WERI-Rb-1 (cell line): ENCODE measurements at regions not wholly inside any gene's neighbourhood (a gene's known extent, or its start where the extent isn't known, plus 50 kb on each side); places are given as distances from the start of the nearest gene placed in this dataset.

Experiments used
- DNase-seq: peaks from one replicate; pipeline ENCODE4 v3.0.0-alpha.2; 2020
- H3K27ac ChIP-seq: fragments of 250-450 bp; sonication (Bioruptor Pico); 2 replicates; pipeline ENCODE4 v1.5.1; 2020; ENCODE audit warnings: mild to moderate bottlenecking, moderate library complexity
- H3K27me3 ChIP-seq: fragments of 250-450 bp; sonication (Bioruptor Pico); 2 replicates; pipeline ENCODE4 v1.5.1; 2021; ENCODE audit warnings: mild to moderate bottlenecking, low read depth, moderate library complexity; ENCODE audit not compliant: insufficient read depth, severe bottlenecking
- H3K36me3 ChIP-seq: fragments of 250-450 bp; sonication (Bioruptor Pico); 2 replicates; pipeline ENCODE4 v1.5.1; 2020; ENCODE audit warnings: mild to moderate bottlenecking, moderate library complexity
- H3K4me3 ChIP-seq: 2 replicates; pipeline ENCODE4 v1.5.1; 2011; ENCODE audit warnings: low read depth, mild to moderate bottlenecking, control low read depth, low read length
- H3K9me3 ChIP-seq: fragments of 250-450 bp; sonication (Bioruptor Pico); 2 replicates; pipeline ENCODE4 v1.5.1; 2021; ENCODE audit warnings: mild to moderate bottlenecking, moderate library complexity; ENCODE audit not compliant: severe bottlenecking
- TF ChIP-seq, protein P1 (sequence below): IDR thresholded peaks from 2 replicates; pipeline ENCODE4 v1.5.1; 2011; ENCODE audit warnings: low read depth, mild to moderate bottlenecking, control low read depth, inconsistent platforms, low read length

DNA sequence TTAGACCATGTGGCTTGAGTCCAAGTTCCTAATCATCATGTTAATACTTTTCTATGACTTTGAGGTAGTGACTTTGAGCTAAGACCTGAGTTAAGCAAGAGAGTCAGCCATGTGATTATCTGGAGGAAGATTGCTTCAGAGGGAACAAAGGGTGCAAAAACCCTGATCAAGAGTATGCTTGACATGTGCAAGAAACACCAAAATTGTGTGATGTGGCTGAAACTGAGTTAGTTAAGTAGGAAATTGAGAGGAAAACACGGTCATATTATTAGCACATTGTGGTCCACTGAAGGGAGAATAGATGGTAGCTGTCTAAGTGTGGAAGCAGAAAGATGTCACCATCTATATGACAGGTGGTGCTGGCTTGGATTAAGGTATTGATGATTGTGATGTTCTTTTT is 130.4 kb upstream of the MON1B start:
- H3K27me3 ChIP-seq, result no peaks in the 10 kb centered on the region
- TF ChIP-seq, protein P1, sequence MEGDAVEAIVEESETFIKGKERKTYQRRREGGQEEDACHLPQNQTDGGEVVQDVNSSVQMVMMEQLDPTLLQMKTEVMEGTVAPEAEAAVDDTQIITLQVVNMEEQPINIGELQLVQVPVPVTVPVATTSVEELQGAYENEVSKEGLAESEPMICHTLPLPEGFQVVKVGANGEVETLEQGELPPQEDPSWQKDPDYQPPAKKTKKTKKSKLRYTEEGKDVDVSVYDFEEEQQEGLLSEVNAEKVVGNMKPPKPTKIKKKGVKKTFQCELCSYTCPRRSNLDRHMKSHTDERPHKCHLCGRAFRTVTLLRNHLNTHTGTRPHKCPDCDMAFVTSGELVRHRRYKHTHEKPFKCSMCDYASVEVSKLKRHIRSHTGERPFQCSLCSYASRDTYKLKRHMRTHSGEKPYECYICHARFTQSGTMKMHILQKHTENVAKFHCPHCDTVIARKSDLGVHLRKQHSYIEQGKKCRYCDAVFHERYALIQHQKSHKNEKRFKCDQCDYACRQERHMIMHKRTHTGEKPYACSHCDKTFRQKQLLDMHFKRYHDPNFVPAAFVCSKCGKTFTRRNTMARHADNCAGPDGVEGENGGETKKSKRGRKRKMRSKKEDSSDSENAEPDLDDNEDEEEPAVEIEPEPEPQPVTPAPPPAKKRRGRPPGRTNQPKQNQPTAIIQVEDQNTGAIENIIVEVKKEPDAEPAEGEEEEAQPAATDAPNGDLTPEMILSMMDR, result no peak
- no peak overlapping the region for H3K27ac ChIP-seq
- H3K9me3 ChIP-seq, result no peaks in the 10 kb centered on the region
- DNase-seq, result no peak
- H3K4me3 ChIP-seq, result no peak overlapping the region
- H3K36me3 ChIP-seq, result no peaks in the 10 kb centered on the region

GRCh38 chr16:77062878-77063675 is 127.9 kb upstream of the MON1B start:
- Histone ChIP-seq H3K9me3 (no peaks in the 10 kb centered on the region), H3K27ac (no peak overlapping the region), H3K4me3 (no peak overlapping the region), H3K36me3 (no peaks in the 10 kb centered on the region), H3K27me3 (no peaks in the 10 kb centered on the region)
- TF ChIP-seq, protein P1, result no peak
- no peak for DNase-seq

DNA sequence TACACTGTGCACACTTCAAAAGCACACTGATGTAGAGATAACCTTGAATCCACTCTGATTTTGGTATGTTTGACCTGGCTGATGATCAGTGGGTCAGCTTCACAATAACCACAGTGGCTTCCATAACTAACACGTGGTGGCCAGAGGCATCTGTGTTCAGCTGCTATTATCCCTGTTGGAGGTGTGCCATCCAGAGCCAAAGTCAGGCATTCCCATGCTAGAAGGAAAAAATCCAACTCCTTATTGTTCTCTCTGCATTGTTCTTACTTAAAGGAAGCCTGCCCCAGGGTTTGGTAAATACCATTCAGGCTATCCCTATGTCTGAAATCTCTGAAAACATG is 127.3 kb upstream of the MON1B start:
- no peaks in the 10 kb centered on the region for H3K36me3 ChIP-seq
- H3K27me3 ChIP-seq, result no peaks in the 10 kb centered on the region
- no peak for DNase-seq
- no peaks in the 10 kb centered on the region for H3K9me3 ChIP-seq
- no peak overlapping the region for H3K4me3 ChIP-seq
- no peak overlapping the region for H3K27ac ChIP-seq
- TF ChIP-seq, protein P1, result no peak

DNA sequence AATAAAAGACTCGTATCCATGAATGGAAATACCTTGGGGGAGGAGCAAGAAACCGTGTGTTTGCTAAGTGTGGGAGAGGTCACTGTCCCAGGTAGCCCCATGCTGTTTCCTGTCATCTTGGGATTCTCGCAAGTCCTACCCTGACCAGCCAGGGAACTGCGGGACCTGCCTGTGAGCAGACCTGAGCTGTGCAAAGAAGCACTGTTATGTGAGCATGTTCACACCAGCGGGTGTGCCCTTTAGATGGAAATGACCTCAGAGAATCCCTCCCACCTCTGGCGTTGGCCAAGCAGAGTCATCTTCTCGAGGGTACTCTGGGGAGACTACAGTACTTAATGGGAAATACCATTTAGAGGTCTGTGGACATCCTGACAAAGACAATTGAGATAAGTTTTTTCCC is 127.0 kb upstream of the MON1B start:
- Histone ChIP-seq H3K4me3 (no peak overlapping the region), H3K27ac (no peak overlapping the region), H3K36me3 (no peaks in the 10 kb centered on the region), H3K27me3 (no peaks in the 10 kb centered on the region), H3K9me3 (no peaks in the 10 kb centered on the region)
- DNase-seq, result no peak
- TF ChIP-seq, protein P1, result no peak

DNA sequence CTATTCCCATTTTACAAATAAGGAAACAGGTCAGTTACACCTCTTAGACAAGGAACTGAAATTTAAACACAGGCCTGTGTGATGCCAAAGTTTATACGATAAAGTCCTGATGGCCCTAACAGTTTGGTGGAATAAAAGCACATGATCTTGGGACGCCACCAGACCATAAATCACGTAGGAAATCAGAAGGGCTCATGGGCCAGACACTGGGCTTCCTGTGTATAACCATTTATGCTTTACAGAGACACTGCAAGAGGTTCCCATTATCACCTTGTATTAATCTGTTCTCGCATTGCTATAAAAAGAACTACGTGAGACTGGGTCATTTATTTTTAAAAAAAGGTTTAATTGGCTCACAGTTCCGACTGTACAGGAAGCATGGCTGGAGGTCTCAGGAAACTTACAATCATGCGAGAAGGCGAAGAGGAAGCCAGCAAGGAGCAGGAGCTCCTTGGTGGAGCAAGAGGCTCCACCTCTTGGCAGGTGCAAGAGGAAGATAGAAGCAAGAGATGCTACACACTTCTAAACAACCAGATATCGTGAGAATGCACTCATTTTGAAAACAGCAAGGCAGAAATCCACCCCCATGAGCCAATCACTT is 124.0 kb upstream of the MON1B start:
- Histone ChIP-seq H3K27me3 (no peaks in the 10 kb centered on the region), H3K9me3 (no peaks in the 10 kb centered on the region), H3K36me3 (no peaks in the 10 kb centered on the region), H3K27ac (no peak overlapping the region), H3K4me3 (no peak overlapping the region)
- TF ChIP-seq, protein P1, result no peak
- DNase-seq, result no peak
